ENCODE measurements at regions not wholly inside any gene's neighbourhood (a gene's known extent, or its start where the extent isn't known, plus 50 kb on each side); places are given as distances from the start of the nearest gene placed in this dataset.
A peak's percentile ranks its signal among the peaks of the same experiment; 100 is the strongest.

- no peaks in the 10 kb centered on the region for H3K4me1 ChIP-seq (ENCODE audit: insufficient read depth, low read length)
- no peak overlapping the region for H3K9ac ChIP-seq (ENCODE audit: insufficient read depth, low read depth, low read length)
- H3K9me3 ChIP-seq (ENCODE audit: low read length), result no peaks in the 10 kb centered on the region
- ChIA-PET POLR2A (no interaction called here), CTCF (ENCODE audit: low intra/inter-chr PET ratio, low total read pairs) (no interaction called here)
- no peaks in the 10 kb centered on the region for H4K20me1 ChIP-seq (ENCODE audit: insufficient read depth, low read length)
- no TSS peak for BruUV-seq (replicated peaks)
- H3K4me3 ChIP-seq (replicated peaks in 1 of 3; ENCODE audit: insufficient read depth in 1 of 3, low read depth in 2 of 3, low read length in 3 of 3), result no peak overlapping the region
- no peak for FAIRE-seq
- no peak overlapping the region for H3K4me2 ChIP-seq (ENCODE audit: low read depth, low read length)
- H3K79me2 ChIP-seq (ENCODE audit: insufficient read depth, low read length), result no peaks in the 10 kb centered on the region
- ATAC-seq, result no peak
- in situ Hi-C loops (cut with HindIII; ENCODE audit: extremely low pct_ligation_motif_present, low pct_unique_long_range_greater_than_20kb), result no loop called here
- no peak overlapping the region for H3K27ac ChIP-seq (ENCODE audit: extremely low read length, insufficient read depth, low read length)
- no peak overlapping the region for H2AFZ ChIP-seq (ENCODE audit: low read length)
- intact Hi-C loops (cut with micrococcal nuclease; ENCODE audit: unreplicated experiment), result no loop called here
- no peaks in the 10 kb centered on the region for H3K36me3 ChIP-seq (replicated peaks in 1 of 2; ENCODE audit: control insufficient read depth in 1 of 2, insufficient read depth in 2 of 2, low read length in 2 of 2)
- TF ChIP-seq RBAK (CRISPR knock-in tag; IDR thresholded peaks at IDR 0.05) (no peak), STAG1 (CRISPR knock-in tag; IDR thresholded peaks at IDR 0.05) (peak; percentile 33; the same call in 1 of the 2 replicates), CBX5 (CRISPR knock-in tag; IDR thresholded peaks at IDR 0.05; ENCODE audit: borderline replicate concordance) (no peak)
- DNase-seq (ENCODE audit: low spot score), result peak; percentile 3
- 46% methylated on average over 4 of the region's 7 CpGs for WGBS (ENCODE audit: low lambda C conversion rate)
- H3K27me3 ChIP-seq (ENCODE audit: control insufficient read depth in 1 of 2, insufficient read depth in 2 of 2, low read length in 2 of 2), result peaks cover 0 to 8% of the 10 kb centered on the region in 2 experiments; a peak in 2 of 5 replicates
These were observed 318.7 kb downstream of the TLE1 start for GRCh38 chr9:81370650-81371049.

GRCh38 chr9:81370096-81370495, 319.3 kb downstream of the TLE1 start:
- BruUV-seq (replicated peaks), result no TSS peak
- FAIRE-seq (no peak), DNase-seq (ENCODE audit: low spot score) (no peak), ATAC-seq (no peak)
- Histone ChIP-seq H3K27ac (ENCODE audit: extremely low read length, insufficient read depth, low read length) (no peak overlapping the region), H2AFZ (ENCODE audit: low read length) (no peak overlapping the region), H3K4me3 (replicated peaks in 1 of 3; ENCODE audit: insufficient read depth in 1 of 3, low read depth in 2 of 3, low read length in 3 of 3) (no peak overlapping the region), H3K4me2 (ENCODE audit: low read depth, low read length) (no peak overlapping the region), H3K27me3 (ENCODE audit: control insufficient read depth in 1 of 2, insufficient read depth in 2 of 2, low read length in 2 of 2) (peaks cover 0 to 8% of the 10 kb centered on the region in 2 experiments; a peak in 2 of 5 replicates), H3K4me1 (ENCODE audit: insufficient read depth, low read length) (no peaks in the 10 kb centered on the region), H3K79me2 (ENCODE audit: insufficient read depth, low read length) (no peaks in the 10 kb centered on the region), H3K9me3 (ENCODE audit: low read length) (no peaks in the 10 kb centered on the region), H3K9ac (ENCODE audit: insufficient read depth, low read depth, low read length) (no peak overlapping the region), H3K36me3 (replicated peaks in 1 of 2; ENCODE audit: control insufficient read depth in 1 of 2, insufficient read depth in 2 of 2, low read length in 2 of 2) (no peaks in the 10 kb centered on the region), H4K20me1 (ENCODE audit: insufficient read depth, low read length) (no peaks in the 10 kb centered on the region)
- no peak for TF ChIP-seq THAP9 (CRISPR knock-in tag; IDR thresholded peaks at IDR 0.05; ENCODE audit: borderline replicate concordance)
- TF ChIP-seq ZNF329 (CRISPR knock-in tag; IDR thresholded peaks at IDR 0.05; ENCODE audit: low read depth), result no peak
- no peak for TF ChIP-seq SUZ12 (IDR thresholded peaks at IDR 0.05; ENCODE audit: low read depth, low read length)
- no peak for TF ChIP-seq RERE (CRISPR knock-in tag; IDR thresholded peaks at IDR 0.05; ENCODE audit: low read depth)
- no peak for TF ChIP-seq ESRRA (CRISPR knock-in tag; IDR thresholded peaks at IDR 0.05; ENCODE audit: low read depth)
- TF ChIP-seq SP5 (CRISPR knock-in tag; IDR thresholded peaks at IDR 0.05; ENCODE audit: borderline replicate concordance, low read depth), result no peak
- TF ChIP-seq IKZF1 (IDR thresholded peaks at IDR 0.05), result no peak
- TF ChIP-seq BRCA1 (CRISPR knock-in tag; IDR thresholded peaks at IDR 0.05), result no peak
- in situ Hi-C loops (cut with HindIII; ENCODE audit: extremely low pct_ligation_motif_present, low pct_unique_long_range_greater_than_20kb), result no loop called here
- ChIA-PET CTCF (ENCODE audit: low intra/inter-chr PET ratio, low total read pairs) (no interaction called here), POLR2A (no interaction called here)
- 0% methylated on average over 3 of the region's 3 CpGs for WGBS (ENCODE audit: low lambda C conversion rate)
- intact Hi-C loops (cut with micrococcal nuclease; ENCODE audit: unreplicated experiment), result no loop called here
